ENCODE measurements at regions not wholly inside any gene's neighbourhood (a gene's known extent, or its start where the extent isn't known, plus 50 kb on each side); places are given as distances from the start of the nearest gene placed in this dataset.

GRCh38 chr12:28865776-28866175 is 283.3 kb upstream of the FAR2 start:
- Histone ChIP-seq H3K23me2 (ENCODE audit: insufficient read length, low read depth, low read length, poor library complexity, severe bottlenecking) (no peaks in the 10 kb centered on the region), H3K27ac (ENCODE audit: insufficient read length, low read depth, low read length) (no peak overlapping the region), H3K14ac (ENCODE audit: insufficient read depth, low read length) (no peak overlapping the region), H4K91ac (ENCODE audit: insufficient read length, low read depth, low read length) (no peak overlapping the region), H2BK5ac (ENCODE audit: insufficient read length, low read length) (no peak overlapping the region), H3T11ph (ENCODE audit: low read length) (no peak overlapping the region), H4K20me1 (ENCODE audit: control insufficient read depth, insufficient read depth, insufficient read length) (no peaks in the 10 kb centered on the region), H3K9me3 (ENCODE audit: control insufficient read depth, low read depth, low read length) (no peaks in the 10 kb centered on the region), H3K27me3 (ENCODE audit: insufficient read depth, low read length) (no peaks in the 10 kb centered on the region), H3K18ac (ENCODE audit: insufficient read length, low read depth, low read length) (no peak overlapping the region), H2AK5ac (ENCODE audit: insufficient read length, low read length) (no peak overlapping the region), H2BK20ac (ENCODE audit: low read depth, low read length, poor library complexity, severe bottlenecking) (no peak overlapping the region), H3K9ac (ENCODE audit: extremely low read depth, insufficient read length, low read length) (no peak overlapping the region), H3K4me2 (ENCODE audit: insufficient read depth, insufficient read length, low read length) (no peak overlapping the region), H3K79me1 (ENCODE audit: insufficient read depth, low read depth, low read length, poor library complexity, severe bottlenecking) (no peaks in the 10 kb centered on the region), H3K56ac (ENCODE audit: insufficient read length, low read depth, low read length) (no peak overlapping the region), H2BK15ac (ENCODE audit: low read depth, low read length) (no peak overlapping the region), H2BK12ac (ENCODE audit: insufficient read length, low read depth, low read length) (no peak overlapping the region), H3K4ac (ENCODE audit: low read depth, low read length) (no peak overlapping the region), H2BK120ac (ENCODE audit: low read depth, low read length, poor library complexity, severe bottlenecking) (no peak overlapping the region), H3K4me1 (ENCODE audit: insufficient read depth, low read length) (0 out of 2 replicates have a peak, but pooled peaks cover 3% of the 10 kb centered on the region), H3K23ac (ENCODE audit: insufficient read length, low read depth, low read length) (no peak overlapping the region), H2AFZ (ENCODE audit: low read length) (no peak overlapping the region), H3K79me2 (ENCODE audit: insufficient read depth, low read length) (no peaks in the 10 kb centered on the region), H4K8ac (replicated peaks; ENCODE audit: insufficient read length, low read depth, low read length) (no peak overlapping the region), H4K5ac (ENCODE audit: insufficient read length, low read depth, low read length) (no peak overlapping the region)
- TF ChIP-seq CTCF (conservative IDR thresholded peaks at IDR 0.05): no peak
- Mint-ChIP-seq H3K27ac (no peak overlapping the region), H3K36me3 (ENCODE audit: insufficient read depth in 1 of 3, low read depth in 3 of 3) (no peaks in the 10 kb centered on the region), H3K4me3 (no peak overlapping the region), H3K4me1 (peaks cover 20 to 22% of the 10 kb centered on the region in 2 experiments), H3K27me3 (ENCODE audit: low read depth) (peaks cover 28% of the 10 kb centered on the region), H3K9me3 (no peaks in the 10 kb centered on the region; a peak in 1 of 5 replicates)
- no CpG with 5 or more reads among the region's 4 CpGs for WGBS (ENCODE audit: extremely low coverage, insufficient read length, low lambda C conversion rate)
- DNase-seq: no peak

Measured in H9 (cell line).